HepG2 (cell line): ENCODE measurements at regions not wholly inside any gene's neighbourhood (a gene's known extent, or its start where the extent isn't known, plus 50 kb on each side); places are given as distances from the start of the nearest gene placed in this dataset.

Source experiments
- ATAC-seq: fragments of 200-7000 bp; cut with Tn5 transposase; 3 replicates; pipeline ENCODE4 v1.9.1; 2020; ENCODE audit warnings: mild to moderate bottlenecking, moderate library complexity
- BruUV-seq: library from RNA; stranded (reverse); fragments of 400-500 nt; replicated peaks from 2 replicates; lab custom pipeline; 2021; lab: Mats Ljungman, UMichigan
- CTCF ChIA-PET: fragments of 300-600 bp; formaldehyde crosslinking; extraction: SDS; loops from one replicate; lab custom pipeline; 2021; ENCODE audit warnings: low total read pairs, inconsistent platforms, low intra/inter-chr PET ratio; lab: Yijun Ruan, JAX
- POLR2A ChIA-PET: fragments of 350-600 bp; sonication (Branson Sonifier 250); formaldehyde crosslinking; loops from one replicate; lab custom pipeline; 2020; ENCODE audit warnings: antibody characterized with exemption, inconsistent platforms; lab: Yijun Ruan, JAX
- DNase-seq: peaks from one replicate; pipeline ENCODE4 v3.0.0-alpha.2; 2015; ENCODE audit warnings: low spot score
- FAIRE-seq: peaks from 3 replicates; lab custom pipeline; 2011; peaks lifted over from hg19 to GRCh38; lab: Jason Lieb, UNC
- H2AFZ ChIP-seq: one replicate; pipeline ENCODE4 v1.6.1; 2011; ENCODE audit warnings: low read length, inconsistent platforms
- H3K27ac ChIP-seq: fragments of 300-600 bp; 3 replicates; pipeline ENCODE4 v1.8.0; 2011; ENCODE audit warnings: mixed run types, mild to moderate bottlenecking, mixed read lengths, low read length, inconsistent platforms; ENCODE audit not compliant: insufficient read depth; ENCODE audit errors: extremely low read length
- H3K27me3 ChIP-seq, 2 experiments: fragments of 200-600 bp in 1 of 2; 2 replicates in 1 of 2; 3 replicates in 1 of 2; pipeline versions ENCODE4 v1.6.0 to v1.8.0; 2011; ENCODE audit warnings: low read length in 2 of 2, mild to moderate bottlenecking in 2 of 2, moderate library complexity in 2 of 2, inconsistent platforms in 1 of 2; ENCODE audit not compliant: insufficient read depth in 2 of 2, control insufficient read depth in 1 of 2
- H3K36me3 ChIP-seq, 2 experiments: fragments of 200-600 bp in 1 of 2; replicated peaks in 1 of 2; 2 replicates in 1 of 2; 3 replicates in 1 of 2; pipeline versions ENCODE4 v1.5.1 to v1.8.0; 2011; ENCODE audit warnings: low read length in 2 of 2, inconsistent platforms in 1 of 2; ENCODE audit not compliant: insufficient read depth in 2 of 2, control insufficient read depth in 1 of 2
- H3K4me1 ChIP-seq: 2 replicates; pipeline ENCODE4 v1.5.1; 2012; ENCODE audit warnings: low read length, inconsistent platforms; ENCODE audit not compliant: insufficient read depth
- H3K4me2 ChIP-seq: 2 replicates; pipeline ENCODE4 v1.6.0; 2011; ENCODE audit warnings: low read depth, low read length, inconsistent platforms
- H3K4me3 ChIP-seq, 3 experiments: fragments of 200-600 bp in 1 of 3; sonication (generic), shearing (Covaris generic) in 1 of 3; replicated peaks in 1 of 3; 2 replicates each; pipeline ENCODE4 v1.5.1; 2011 to 2016; ENCODE audit warnings: low read length in 3 of 3, inconsistent platforms in 2 of 3, low read depth in 2 of 3, mild to moderate bottlenecking in 2 of 3, control low read depth in 1 of 3, mixed read lengths in 1 of 3; ENCODE audit not compliant: insufficient read depth in 1 of 3
- H3K79me2 ChIP-seq: one replicate; pipeline ENCODE4 v1.6.1; 2011; ENCODE audit warnings: low read length, inconsistent platforms; ENCODE audit not compliant: insufficient read depth
- H3K9ac ChIP-seq: 2 replicates; pipeline ENCODE4 v1.6.0; 2011; ENCODE audit warnings: mild to moderate bottlenecking, low read depth, low read length, inconsistent platforms; ENCODE audit not compliant: insufficient read depth
- H3K9me3 ChIP-seq: 2 replicates; pipeline ENCODE4 v1.5.1; 2012; ENCODE audit warnings: mild to moderate bottlenecking, low read length
- H4K20me1 ChIP-seq: 2 replicates; pipeline ENCODE4 v1.6.0; 2011; ENCODE audit warnings: inconsistent platforms, mild to moderate bottlenecking, low read length, moderate library complexity; ENCODE audit not compliant: insufficient read depth
- DNMT3B ChIP-seq: conservative IDR thresholded peaks from 2 replicates; pipeline ENCODE4 v1.6.1; 2016; ENCODE audit warnings: missing biosample characterization, control low read depth
- E2F5 ChIP-seq: sonication (generic); formaldehyde crosslinking; conservative IDR thresholded peaks from 2 replicates; pipeline ENCODE4 v1.4.0; 2020; ENCODE audit warnings: missing genetic modification reagents
- GATAD1 ChIP-seq: IDR thresholded peaks from 2 replicates; pipeline ENCODE4 v1.6.1; 2016; ENCODE audit warnings: missing genetic modification reagents, missing compliant biosample characterization
- NFE2L2 ChIP-seq: fragments of 150-350 bp; IDR thresholded peaks from 2 replicates; pipeline ENCODE4 v1.6.1; 2014; ENCODE audit warnings: low read length
- ZNF737 ChIP-seq: sonication (generic); formaldehyde crosslinking; IDR thresholded peaks from 2 replicates; pipeline ENCODE4 v1.5.0; 2020; ENCODE audit warnings: missing genetic modification reagents, mild to moderate bottlenecking, borderline replicate concordance
- WGBS: methylation state at CpG from one replicate; pipeline ENCODE4 v1.1.6; 2017; ENCODE audit warnings: low lambda C conversion rate; 5-methylcytosine and 5-hydroxymethylcytosine counted together
- in situ Hi-C: cut with HindIII; loops from 2 replicates; pipeline ENCODE4 v1.10.0; 2017; ENCODE audit warnings: low pct_unique_long_range_greater_than_20kb; ENCODE audit not compliant: extremely low pct_ligation_motif_present
- intact Hi-C: fragments of 100-400 bp; cut with micrococcal nuclease; formaldehyde crosslinking; loops from one replicate; pipeline ENCODE4 v1.10.0; 2022; ENCODE audit not compliant: unreplicated experiment

- no peaks in the 10 kb centered on the region for H3K9me3 ChIP-seq
- intact Hi-C loops = no loop called here
- H3K4me1 ChIP-seq = no peaks in the 10 kb centered on the region
- CTCF ChIA-PET = no interaction called here
- POLR2A ChIA-PET = no interaction called here
- H2AFZ ChIP-seq = no peak overlapping the region
- H3K4me2 ChIP-seq = no peak overlapping the region
- peaks cover 1 to 16% of the 10 kb centered on the region in 2 experiments; a peak in 1 of 5 replicates for H3K27me3 ChIP-seq
- H3K9ac ChIP-seq = no peak overlapping the region
- no peak overlapping the region for H3K27ac ChIP-seq
- no peaks in the 10 kb centered on the region for H3K79me2 ChIP-seq
- DNase-seq (no peak), FAIRE-seq (no peak)
- no TSS peak for BruUV-seq
- 2% methylated on average over 3 of the region's 3 CpGs for WGBS
- no peaks in the 10 kb centered on the region for H4K20me1 ChIP-seq
- TF ChIP-seq ZNF737 (no peak), NFE2L2 (no peak), GATAD1 (CRISPR knock-in tag) (no peak)
- TF ChIP-seq, all 625 proteins: peak for 0
- H3K36me3 ChIP-seq = no peaks in the 10 kb centered on the region
- H3K4me3 ChIP-seq = no peak overlapping the region
- ATAC-seq = no peak
- in situ Hi-C loops = no loop called here
These were observed 513.3 kb upstream of the CCDC196 start for GRCh38 chr14:65972891-65973290.

DNA sequence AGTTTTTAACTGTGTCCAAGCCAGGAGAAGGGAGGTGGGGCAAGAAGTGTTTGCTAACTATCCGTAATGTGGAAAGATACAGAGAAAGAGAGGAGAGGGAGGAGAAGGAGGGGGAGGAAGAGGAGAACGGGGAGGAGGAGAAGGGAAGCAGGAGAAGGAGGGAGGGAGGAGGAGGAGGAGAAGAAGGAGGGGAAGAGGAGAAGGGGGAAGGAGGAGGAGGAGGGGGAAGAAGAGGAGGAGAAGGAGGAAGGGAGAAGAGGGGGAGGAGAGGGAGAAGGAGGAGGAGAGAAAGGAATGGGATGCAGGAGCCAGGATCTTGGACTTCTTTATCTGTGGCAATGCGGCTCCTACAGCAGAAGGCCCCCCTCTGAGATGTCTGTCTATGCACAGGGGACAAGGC is 510.3 kb upstream of the CCDC196 start:
- Histone ChIP-seq H3K27ac (no peak overlapping the region), H3K27me3 (peaks cover 1 to 16% of the 10 kb centered on the region in 2 experiments; a peak in 1 of 5 replicates)
- in situ Hi-C loops = no loop called here
- TF ChIP-seq E2F5 (no peak), DNMT3B (no peak)
- TF ChIP-seq, all 625 proteins: peak for 0
- Histone ChIP-seq H3K36me3 (no peaks in the 10 kb centered on the region), H3K4me2 (no peak overlapping the region), H3K4me1 (no peaks in the 10 kb centered on the region), H3K79me2 (no peaks in the 10 kb centered on the region), H3K9ac (no peak overlapping the region), H4K20me1 (no peaks in the 10 kb centered on the region), H3K4me3 (no peak overlapping the region), H3K9me3 (no peaks in the 10 kb centered on the region), H2AFZ (no peak overlapping the region)
- CTCF ChIA-PET = no interaction called here
- intact Hi-C loops = no loop called here
- WGBS = 1% methylated on average over 3 of the region's 3 CpGs
- FAIRE-seq (no peak), ATAC-seq (no peak), DNase-seq (no peak)
- no TSS peak for BruUV-seq
- POLR2A ChIA-PET = no interaction called here
